ENCODE measurements at regions not wholly inside any gene's neighbourhood (a gene's known extent, or its start where the extent isn't known, plus 50 kb on each side); places are given as distances from the start of the nearest gene placed in this dataset.

- Histone ChIP-seq H3K4me1 (ENCODE audit: control insufficient read depth, insufficient read depth, low read length) (no peaks in the 10 kb centered on the region), H3K79me1 (ENCODE audit: low read depth in 1 of 2, low read length in 2 of 2) (no peaks in the 10 kb centered on the region), H2AK5ac (ENCODE audit: low read depth, low read length) (no peak overlapping the region), H3K4me2 (ENCODE audit: low read depth, low read length) (no peak overlapping the region), H3K27me3 (ENCODE audit: control insufficient read depth, insufficient read depth, low read length) (no peaks in the 10 kb centered on the region), H2AK9ac (replicated peaks; ENCODE audit: low read depth, low read length, poor library complexity) (no peak overlapping the region), H3K27ac (ENCODE audit: insufficient read depth, low read length) (no peak overlapping the region), H4K8ac (ENCODE audit: low read depth in 2 of 2, low read length in 2 of 2) (no peak overlapping the region), H2BK20ac (ENCODE audit: low read depth, low read length) (no peak overlapping the region), H3K9me1 (ENCODE audit: insufficient read depth, low read length) (no peaks in the 10 kb centered on the region), H4K91ac (ENCODE audit: insufficient read depth, low read depth, low read length) (no peak overlapping the region), H4K20me1 (ENCODE audit: insufficient read depth, low read length) (no peaks in the 10 kb centered on the region), H3K14ac (replicated peaks; ENCODE audit: low read depth, low read length) (no peak overlapping the region), H4K5ac (ENCODE audit: low read depth, low read length) (no peak overlapping the region), H2AFZ (replicated peaks; ENCODE audit: low read length, poor library complexity) (no peak overlapping the region), H2BK15ac (ENCODE audit: low read depth, low read length) (no peak overlapping the region), H3K36me3 (ENCODE audit: control insufficient read depth, insufficient read depth, low read length) (no peaks in the 10 kb centered on the region), H3K23ac (ENCODE audit: low read depth, low read length) (no peak overlapping the region), H3K9ac (ENCODE audit: low read depth, low read length) (no peak overlapping the region), H3K56ac (ENCODE audit: extremely low read depth, insufficient read depth, low read length) (no peak overlapping the region), H3K4ac (ENCODE audit: low read depth, low read length) (no peak overlapping the region), H3K4me3 (ENCODE audit: insufficient read depth, low read depth, low read length) (no peak overlapping the region), H3K9me3 (ENCODE audit: control insufficient read depth, insufficient read depth, low read length) (peaks cover 4% of the 10 kb centered on the region), H2BK5ac (ENCODE audit: low read depth, low read length, poor library complexity, severe bottlenecking) (no peak overlapping the region), H2BK120ac (ENCODE audit: low read depth, low read length) (no peak overlapping the region), H3K18ac (ENCODE audit: low read depth, low read length) (no peak overlapping the region)
- ChIA-PET POLR2A (ENCODE audit: unreplicated experiment) (no interaction called here), CTCF (no interaction called here)
- intact Hi-C loops (cut with micrococcal nuclease) (loop anchor here (1.0 kb wide), 1 partner anchor 381 kb away; no protein-coding TSS in a partner anchor), dilution Hi-C loops (cut with HindIII; ENCODE audit: low sequenced_read_pairs, unreplicated experiment) (no loop called here), in situ Hi-C loops (cut with MboI; ENCODE audit: low sequenced_read_pairs) (no loop called here)
- DNase-seq, result peak; percentile 22
- no peak for ATAC-seq (ENCODE audit: low read depth)
- WGBS, 2 experiments (ENCODE audit: extremely low coverage in 2 of 2, insufficient read length in 1 of 2), result no CpG with 5 or more reads among the region's 7 CpGs
- no TSS peak for BruUV-seq (replicated peaks)
- TF ChIP-seq MAZ (IDR thresholded peaks at IDR 0.05; ENCODE audit: borderline replicate concordance, low read depth, low read length) (no peak), RAD21 (IDR thresholded peaks at IDR 0.05; ENCODE audit: low read length) (peak; percentile 42), RFX5 (IDR thresholded peaks at IDR 0.05; ENCODE audit: low read depth, low read length) (no peak), SMC3 (IDR thresholded peaks at IDR 0.05; ENCODE audit: low read depth, low read length) (peak; percentile 39), CTCF (conservative IDR thresholded peaks at IDR 0.05; ENCODE audit: low read depth, low read length) (peak; percentile 57), BHLHE40 (IDR thresholded peaks at IDR 0.05; ENCODE audit: low read depth, low read length) (no peak), MXI1 (IDR thresholded peaks at IDR 0.05; ENCODE audit: borderline replicate concordance, low read depth, low read length) (no peak), CHD1 (IDR thresholded peaks at IDR 0.05; ENCODE audit: low read depth, low read length) (no peak), FOS (IDR thresholded peaks at IDR 0.05; ENCODE audit: low read depth, low read length) (no peak), USF2 (IDR thresholded peaks at IDR 0.05; ENCODE audit: low read depth, low read length) (no peak), RCOR1 (IDR thresholded peaks at IDR 0.05; ENCODE audit: insufficient replicate concordance, low read length) (no peak), MAFK (IDR thresholded peaks at IDR 0.05; ENCODE audit: low read depth, low read length) (peak; percentile 85), NFE2L2 (IDR thresholded peaks at IDR 0.05; ENCODE audit: low read depth, low read length) (no peak), ELK1 (IDR thresholded peaks at IDR 0.05; ENCODE audit: borderline replicate concordance, low read depth, low read length) (no peak)
Measured at GRCh38 chr4:64158648-64159326, 250.5 kb downstream of the TECRL start.

Measured in IMR-90 (cell line).